HUES6 (cell line): ENCODE measurements at regions not wholly inside any gene's neighbourhood (a gene's known extent, or its start where the extent isn't known, plus 50 kb on each side); places are given as distances from the start of the nearest gene placed in this dataset.
"Not testable (repeated sequence)": the region's sequence is repeated elsewhere in the genome, so short reads cannot be mapped to it uniquely, and the experiment has no call there.

Experiments used
- H3K27ac ChIP-seq: 2 replicates; pipeline ENCODE4 v1.7.0; 2013; ENCODE audit warnings: low read depth, mild to moderate bottlenecking, low read length, inconsistent platforms
- H3K27me3 ChIP-seq: 2 replicates; pipeline ENCODE4 v1.6.1; 2013; ENCODE audit warnings: low read length; ENCODE audit not compliant: control insufficient read depth, insufficient read depth
- H3K36me3 ChIP-seq: 2 replicates; pipeline ENCODE4 v1.6.1; 2013; ENCODE audit warnings: low read length; ENCODE audit not compliant: control insufficient read depth, insufficient read depth
- H3K4me1 ChIP-seq: 2 replicates; pipeline ENCODE4 v1.6.1; 2013; ENCODE audit warnings: low read length; ENCODE audit not compliant: control insufficient read depth, insufficient read depth
- H3K4me3 ChIP-seq: 2 replicates; pipeline ENCODE4 v1.5.1; 2013; ENCODE audit warnings: low read depth, low read length
- H3K9ac ChIP-seq: one replicate; pipeline ENCODE4 v1.6.1; 2013; ENCODE audit warnings: mild to moderate bottlenecking, low read length
- H3K9me3 ChIP-seq: 2 replicates; pipeline ENCODE4 v1.6.1; 2013; ENCODE audit warnings: low read depth, low read length; ENCODE audit not compliant: control insufficient read depth, insufficient read depth

DNA sequence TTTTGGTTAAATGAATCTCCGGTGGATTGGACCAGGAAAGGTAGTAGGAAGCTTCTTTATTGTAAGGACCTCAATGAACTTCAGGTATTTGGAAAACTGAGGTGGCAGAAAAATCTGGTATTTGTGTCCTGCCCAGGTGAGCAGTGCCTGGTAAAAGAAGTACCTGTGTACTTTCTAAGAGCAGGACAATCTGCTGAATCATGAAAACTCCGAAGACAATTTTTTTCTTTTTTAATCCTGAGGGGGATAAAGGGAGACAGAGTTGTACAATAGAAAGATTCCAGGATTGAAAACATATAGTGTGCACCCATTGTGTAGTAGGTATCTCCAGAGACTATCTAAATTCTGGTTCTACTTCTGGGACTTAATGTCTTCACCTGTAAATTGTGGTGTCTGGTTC, 191.8 kb upstream of the SPOPL start:
- peaks cover 4% of the 10 kb centered on the region; the same call in 1 of the 2 replicates for H3K9me3 ChIP-seq
- no peaks in the 10 kb centered on the region for H3K27me3 ChIP-seq
- H3K4me1 ChIP-seq: no peaks in the 10 kb centered on the region
- H3K9ac ChIP-seq: no peak overlapping the region
- H3K36me3 ChIP-seq: no peaks in the 10 kb centered on the region
- H3K27ac ChIP-seq: no peak overlapping the region
- no peak overlapping the region for H3K4me3 ChIP-seq

DNA sequence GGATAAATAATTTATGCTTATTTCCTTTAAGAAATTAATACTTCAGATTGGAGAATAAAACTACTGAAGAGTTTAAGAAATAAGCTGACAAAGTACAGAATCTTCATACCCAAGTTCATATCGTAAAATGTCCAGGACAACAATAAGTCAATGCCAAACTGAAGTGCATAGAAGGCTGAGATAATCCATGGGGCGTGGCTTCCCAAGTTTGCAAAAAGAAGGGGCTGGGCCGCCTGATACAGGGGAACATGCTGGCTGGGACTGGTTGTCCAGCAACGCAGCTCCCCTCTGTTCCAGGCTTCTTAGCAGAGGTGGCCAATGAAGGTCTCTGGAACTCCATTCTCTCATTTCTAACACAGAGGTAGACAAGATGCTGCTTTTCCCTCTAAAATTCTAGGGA, 189.5 kb upstream of the SPOPL start:
- no peak overlapping the region for H3K4me3 ChIP-seq

DNA sequence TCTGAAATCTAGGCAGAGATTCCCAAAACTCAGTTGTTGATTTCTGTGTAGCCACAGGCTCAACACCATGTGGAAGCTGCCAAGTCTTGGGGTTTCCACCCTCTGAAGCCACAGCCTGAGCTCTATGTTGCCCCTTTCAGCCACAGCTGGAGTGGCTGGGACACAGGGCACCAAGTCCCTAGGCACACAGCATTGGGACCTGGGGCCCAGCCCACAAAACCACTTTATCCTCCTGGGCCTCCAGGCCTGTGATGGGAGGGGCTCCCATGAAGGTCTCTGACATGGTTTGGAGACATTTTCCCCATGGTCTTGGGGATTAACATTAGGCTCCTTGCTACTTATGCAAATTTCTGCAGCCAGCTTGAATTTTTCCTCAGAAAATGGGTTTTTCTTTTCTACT, 186.0 kb upstream of the SPOPL start:
- H3K27me3 ChIP-seq, H3K9ac ChIP-seq, H3K27ac ChIP-seq, H3K4me3 ChIP-seq, H3K36me3 ChIP-seq, H3K4me1 ChIP-seq: not testable (repeated sequence)
- peaks cover 20% of the 10 kb centered on the region for H3K9me3 ChIP-seq

More for the DNA sequence above, 189.5 kb upstream of the SPOPL start:
- no peak overlapping the region for H3K9ac ChIP-seq
- H3K27me3 ChIP-seq: no peaks in the 10 kb centered on the region
- H3K27ac ChIP-seq: no peak overlapping the region
- H3K4me1 ChIP-seq: no peaks in the 10 kb centered on the region
- H3K9me3 ChIP-seq: peaks cover 20% of the 10 kb centered on the region
- H3K36me3 ChIP-seq: no peaks in the 10 kb centered on the region

DNA sequence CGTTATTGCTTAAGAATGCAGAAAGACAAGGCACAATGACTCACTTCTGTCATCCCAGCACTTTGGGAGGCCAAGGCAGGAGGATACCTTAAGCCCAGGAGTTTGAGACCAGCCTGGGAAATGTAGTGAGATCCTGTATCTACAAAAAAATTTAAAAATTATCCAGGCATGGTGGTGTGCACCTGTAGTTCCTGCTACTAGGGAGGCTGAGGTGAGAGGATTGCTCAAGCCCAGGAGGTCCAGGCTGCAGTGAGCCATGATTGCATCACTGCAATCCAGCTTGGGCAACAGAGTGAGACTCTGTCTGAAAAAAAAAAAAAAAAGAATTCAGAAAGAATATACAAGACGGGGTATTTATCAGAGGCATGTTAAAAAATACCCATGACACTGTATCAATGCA, 182.0 kb upstream of the SPOPL start:
- Histone ChIP-seq H3K27ac (no peak overlapping the region), H3K9ac (no peak overlapping the region), H3K27me3 (no peaks in the 10 kb centered on the region), H3K9me3 (peaks cover 16% of the 10 kb centered on the region), H3K36me3 (no peaks in the 10 kb centered on the region), H3K4me3 (no peak overlapping the region), H3K4me1 (peaks cover 10% of the 10 kb centered on the region; the same call in 1 of the 2 replicates)

DNA sequence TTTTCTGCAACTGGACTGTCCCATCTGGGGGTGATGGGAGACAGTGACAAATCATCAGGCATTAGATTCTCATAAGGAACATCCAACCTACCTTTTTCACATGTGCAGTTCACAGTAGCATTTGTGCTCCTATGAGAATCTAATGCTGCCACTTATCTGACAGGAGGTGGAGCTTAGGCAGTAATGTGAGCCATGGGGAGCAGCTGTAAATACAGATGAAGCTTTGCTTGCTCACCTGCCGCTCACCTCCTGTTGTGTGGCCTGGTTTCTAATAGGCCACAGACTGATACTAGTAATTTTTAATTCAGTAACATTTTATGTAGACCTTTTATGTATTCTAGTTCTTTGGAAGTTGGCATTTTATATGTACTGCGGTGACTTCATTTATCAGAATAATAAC, 180.1 kb upstream of the SPOPL start:
- Histone ChIP-seq H3K9ac (no peak overlapping the region), H3K9me3 (peaks cover 3% of the 10 kb centered on the region; the same call in 1 of the 2 replicates), H3K36me3 (no peaks in the 10 kb centered on the region), H3K27ac (no peak overlapping the region), H3K4me3 (no peak overlapping the region), H3K27me3 (no peaks in the 10 kb centered on the region), H3K4me1 (peaks cover 10% of the 10 kb centered on the region; the same call in 1 of the 2 replicates)

DNA sequence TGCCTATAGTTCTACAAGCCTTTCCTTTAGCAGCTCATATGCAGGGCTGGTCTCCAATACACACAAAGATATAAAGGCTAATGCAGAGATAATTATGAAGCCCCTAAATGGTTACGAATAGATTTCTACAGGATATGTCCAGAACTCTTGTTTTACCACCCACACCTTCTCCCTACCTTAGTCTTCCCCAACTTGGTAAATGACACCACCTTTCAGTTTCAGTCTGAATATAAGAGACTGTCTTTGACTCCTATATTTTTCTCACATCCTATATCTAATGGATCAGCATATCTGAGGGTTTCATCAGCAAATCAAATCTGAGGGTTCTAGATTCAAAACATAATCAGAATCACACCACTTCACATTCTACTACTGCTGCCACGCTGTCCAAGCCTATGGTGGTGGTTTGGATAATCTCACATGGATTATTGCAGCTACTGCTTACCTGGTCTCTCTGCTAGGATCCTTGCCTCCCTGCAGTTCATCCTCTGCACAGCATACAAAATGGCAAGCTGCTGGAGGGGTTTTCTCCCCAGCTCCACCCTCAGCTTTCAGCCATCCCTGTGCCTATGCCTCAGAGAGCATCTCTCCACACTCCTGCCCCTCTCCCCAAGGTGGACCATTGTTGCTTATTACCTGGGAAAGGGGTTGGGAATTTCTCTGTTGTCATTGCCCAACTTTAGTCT, 178.0 kb upstream of the SPOPL start:
- peaks cover 10% of the 10 kb centered on the region; the same call in 1 of the 2 replicates for H3K4me1 ChIP-seq
- no peaks in the 10 kb centered on the region for H3K9me3 ChIP-seq
- no peak overlapping the region for H3K9ac ChIP-seq
- H3K4me3 ChIP-seq: no peak overlapping the region
- H3K36me3 ChIP-seq: no peaks in the 10 kb centered on the region
- H3K27me3 ChIP-seq: no peaks in the 10 kb centered on the region
- H3K27ac ChIP-seq: no peak overlapping the region

DNA sequence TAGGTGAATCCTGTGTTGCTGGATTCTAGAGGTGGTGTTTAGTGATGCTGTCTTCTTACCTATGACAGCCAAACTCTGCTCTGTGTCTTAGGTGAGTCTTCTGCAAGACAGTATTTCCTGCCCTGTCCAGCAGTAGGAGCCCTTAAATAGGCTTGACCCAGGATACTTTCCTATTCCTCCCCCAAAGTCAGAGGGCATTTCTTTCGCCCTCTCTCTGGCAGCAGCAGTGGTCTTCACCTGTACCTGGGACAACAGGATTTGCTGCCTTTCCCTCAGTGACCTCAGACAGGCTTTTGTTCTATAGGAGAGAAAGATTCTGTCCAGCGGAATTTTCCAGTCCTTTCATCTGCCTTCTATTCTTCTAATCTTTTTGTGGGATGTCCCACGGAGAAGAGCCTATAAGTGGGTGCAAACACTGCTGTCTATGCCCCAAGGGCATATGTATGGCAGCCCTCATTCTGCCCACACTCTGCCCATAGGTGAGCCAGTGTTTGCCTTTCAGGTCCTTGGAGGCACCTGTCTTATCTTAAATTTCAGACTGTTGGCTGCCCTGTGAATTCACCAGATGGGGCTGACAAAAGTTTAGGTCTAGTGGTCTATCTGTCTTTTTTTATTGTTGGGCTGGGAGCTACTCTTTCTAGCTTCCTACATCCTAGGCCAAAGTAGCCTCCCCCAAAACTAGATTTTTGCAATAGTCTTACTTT, 177.3 kb upstream of the SPOPL start:
- Histone ChIP-seq H3K27me3 (no peaks in the 10 kb centered on the region), H3K4me1 (peaks cover 10% of the 10 kb centered on the region; the same call in 1 of the 2 replicates), H3K9ac (no peak overlapping the region), H3K4me3 (no peak overlapping the region), H3K9me3 (no peaks in the 10 kb centered on the region), H3K27ac (no peak overlapping the region), H3K36me3 (no peaks in the 10 kb centered on the region)

DNA sequence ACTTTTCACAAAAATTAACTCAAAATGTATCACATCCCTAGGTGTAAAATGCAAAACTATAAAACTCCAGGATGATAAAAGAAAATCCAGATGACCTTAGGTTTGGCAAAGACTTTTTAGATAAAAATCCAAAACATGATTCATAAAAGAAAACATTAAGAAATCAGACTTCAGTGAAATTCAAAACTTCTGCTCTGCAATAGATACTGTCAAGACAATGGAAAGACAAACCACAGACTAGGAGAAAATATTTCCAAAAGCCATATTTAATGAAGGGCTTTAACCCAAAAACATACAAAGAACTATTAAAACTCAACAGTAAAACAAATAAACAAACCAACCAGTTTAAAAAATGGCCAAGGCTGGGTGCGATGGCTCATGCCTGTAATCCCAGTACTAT, 173.6 kb upstream of the SPOPL start:
- no peaks in the 10 kb centered on the region for H3K9me3 ChIP-seq
- no peaks in the 10 kb centered on the region for H3K27me3 ChIP-seq
- no peak overlapping the region for H3K9ac ChIP-seq
- no peak overlapping the region for H3K27ac ChIP-seq
- H3K4me3 ChIP-seq: no peak overlapping the region
- H3K4me1 ChIP-seq: no peaks in the 10 kb centered on the region
- no peaks in the 10 kb centered on the region for H3K36me3 ChIP-seq

DNA sequence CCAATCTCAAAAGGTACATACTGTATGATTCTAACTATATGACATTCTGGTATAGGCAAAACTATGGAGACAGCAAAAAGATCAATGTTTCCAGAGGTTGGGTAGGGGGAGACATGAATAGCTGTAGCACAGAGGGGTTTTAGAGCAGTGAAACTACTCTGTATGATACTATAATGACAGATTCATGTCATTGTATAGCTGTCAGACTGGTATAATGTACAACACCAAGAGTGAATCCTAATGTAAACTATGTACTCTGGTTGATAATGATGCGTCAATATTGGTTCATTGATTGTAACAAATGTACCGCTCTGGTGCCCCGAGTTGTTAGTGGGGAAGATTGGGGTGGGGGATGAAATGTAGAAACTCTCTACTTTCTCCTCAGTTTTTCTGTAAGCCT, 172.4 kb upstream of the SPOPL start:
- H3K4me3 ChIP-seq: no peak overlapping the region
- H3K27ac ChIP-seq: no peak overlapping the region
- no peaks in the 10 kb centered on the region for H3K4me1 ChIP-seq
- no peak overlapping the region for H3K9ac ChIP-seq
- H3K27me3 ChIP-seq: no peaks in the 10 kb centered on the region
- H3K9me3 ChIP-seq: no peaks in the 10 kb centered on the region
- no peaks in the 10 kb centered on the region for H3K36me3 ChIP-seq

DNA sequence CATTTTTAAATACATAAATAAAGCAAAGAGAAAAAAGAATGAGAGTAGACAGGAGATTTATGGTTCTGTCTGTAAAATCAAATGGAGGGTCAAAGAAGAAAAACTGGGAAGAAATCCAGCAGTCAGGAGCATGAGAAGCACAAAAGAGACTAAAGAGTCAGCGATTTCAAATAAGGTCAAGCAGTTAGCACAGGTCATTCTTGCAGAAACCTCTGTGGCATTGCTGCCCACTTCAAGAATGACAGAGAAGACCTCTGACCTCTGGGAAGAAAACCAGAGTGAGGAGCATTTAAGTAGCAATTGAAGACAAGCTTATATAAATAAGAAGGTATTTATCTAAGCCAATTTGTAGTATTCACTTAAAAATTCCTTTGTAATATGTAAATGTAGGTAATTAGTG, 172.0 kb upstream of the SPOPL start:
- no peak overlapping the region for H3K9ac ChIP-seq
- no peaks in the 10 kb centered on the region for H3K9me3 ChIP-seq
- no peaks in the 10 kb centered on the region for H3K27me3 ChIP-seq
- no peak overlapping the region for H3K4me3 ChIP-seq
- H3K27ac ChIP-seq: no peak overlapping the region
- no peaks in the 10 kb centered on the region for H3K4me1 ChIP-seq
- no peaks in the 10 kb centered on the region for H3K36me3 ChIP-seq

DNA sequence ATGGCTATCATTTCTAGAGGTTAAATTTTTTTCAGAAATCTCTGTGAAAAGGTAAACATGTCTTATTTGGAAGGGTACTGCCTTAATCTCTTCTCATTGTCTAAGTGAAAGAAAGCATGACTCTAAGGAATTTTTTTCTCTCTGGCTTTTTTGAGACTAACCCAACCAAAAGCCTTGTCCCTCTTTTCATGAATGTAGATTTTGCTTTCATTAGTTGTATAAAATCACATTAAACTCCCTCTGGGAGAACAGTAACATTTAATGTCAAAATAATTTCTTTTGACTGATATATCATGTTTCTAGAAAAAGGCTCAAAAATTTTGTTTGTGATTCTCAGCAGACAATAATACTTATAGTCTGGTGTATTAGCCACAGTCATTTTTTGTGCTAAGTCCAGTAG, 168.4 kb upstream of the SPOPL start:
- Histone ChIP-seq H3K4me1 (no peaks in the 10 kb centered on the region; the same call in 1 of the 2 replicates), H3K9ac (no peak overlapping the region), H3K4me3 (no peak overlapping the region), H3K27ac (no peak overlapping the region), H3K27me3 (no peaks in the 10 kb centered on the region), H3K9me3 (no peaks in the 10 kb centered on the region), H3K36me3 (no peaks in the 10 kb centered on the region)
